ENCODE measurements at regions not wholly inside any gene's neighbourhood (a gene's known extent, or its start where the extent isn't known, plus 50 kb on each side); places are given as distances from the start of the nearest gene placed in this dataset.
A peak's percentile ranks its signal among the peaks of the same experiment; 100 is the strongest.

- Histone ChIP-seq H3K9me3 (ENCODE audit: low read depth, low read length, poor library complexity, severe bottlenecking) (no peaks in the 10 kb centered on the region), H3K4me1 (ENCODE audit: insufficient read depth, low read length, poor library complexity, severe bottlenecking) (peaks cover 14% of the 10 kb centered on the region), H3K36me3 (ENCODE audit: insufficient read depth, low read length, poor library complexity, severe bottlenecking) (no peaks in the 10 kb centered on the region), H3K27me3 (replicated peaks; ENCODE audit: insufficient read depth, low read depth, low read length, poor library complexity) (no peaks in the 10 kb centered on the region), H3K4me3 (ENCODE audit: low read depth, low read length, poor library complexity, severe bottlenecking) (no peak overlapping the region), H3K27ac (ENCODE audit: low read depth, low read length, poor library complexity, severe bottlenecking) (no peak overlapping the region)
- intact Hi-C loops (cut with micrococcal nuclease; ENCODE audit: unreplicated experiment): no loop called here
- ChIA-PET POLR2A (ENCODE audit: low non-redundant PET) (no interaction called here), CTCF (no interaction called here)
- no peak for TF ChIP-seq EZH2 (IDR thresholded peaks at IDR 0.05; ENCODE audit: borderline replicate concordance, low read depth, low read length, poor library complexity, severe bottlenecking)
- TF ChIP-seq CTCF (conservative IDR thresholded peaks at IDR 0.05; ENCODE audit: low read depth, low read length): no peak
- no peak for DNase-seq (ENCODE audit: low spot score)
- no TSS peak for BruUV-seq (replicated peaks)
Measured at GRCh38 chr12:132439333-132439904, 50.5 kb upstream of the FBRSL1 start.

DNA sequence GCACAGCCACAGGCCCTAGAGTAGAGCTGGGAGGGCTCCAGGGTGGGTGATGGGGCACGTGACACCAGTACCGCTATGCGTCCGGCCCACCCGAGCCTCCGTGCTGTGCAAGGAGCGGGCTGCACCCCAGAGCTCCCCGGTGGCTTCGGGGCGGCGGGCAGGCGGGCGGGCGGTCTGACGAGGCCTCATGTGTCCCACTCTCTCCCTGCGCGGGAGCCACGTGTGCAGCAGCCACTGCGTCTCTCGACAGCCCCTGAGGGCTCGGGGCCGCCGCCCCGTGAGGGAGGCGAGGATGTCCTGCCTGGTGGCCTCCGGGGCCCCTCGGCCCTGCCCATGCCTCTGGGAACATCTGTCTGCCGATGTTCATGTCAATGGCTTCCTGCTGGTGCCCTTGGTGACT lies 51.2 kb upstream of the FBRSL1 start:
- no peak for TF ChIP-seq EZH2 (IDR thresholded peaks at IDR 0.05; ENCODE audit: borderline replicate concordance, low read depth, low read length, poor library complexity, severe bottlenecking)
- TF ChIP-seq CTCF (conservative IDR thresholded peaks at IDR 0.05; ENCODE audit: low read depth, low read length): no peak
- no peak for DNase-seq (ENCODE audit: low spot score)
- ChIA-PET POLR2A (ENCODE audit: low non-redundant PET) (no interaction called here), CTCF (no interaction called here)
- no peak overlapping the region for H3K27ac ChIP-seq (ENCODE audit: low read depth, low read length, poor library complexity, severe bottlenecking)
- no TSS peak for BruUV-seq (replicated peaks)
- H3K4me3 ChIP-seq (ENCODE audit: low read depth, low read length, poor library complexity, severe bottlenecking): no peak overlapping the region
- H3K9me3 ChIP-seq (ENCODE audit: low read depth, low read length, poor library complexity, severe bottlenecking): no peaks in the 10 kb centered on the region
- no peaks in the 10 kb centered on the region for H3K36me3 ChIP-seq (ENCODE audit: insufficient read depth, low read length, poor library complexity, severe bottlenecking)
- H3K27me3 ChIP-seq (replicated peaks; ENCODE audit: insufficient read depth, low read depth, low read length, poor library complexity): no peaks in the 10 kb centered on the region
- peaks cover 14% of the 10 kb centered on the region for H3K4me1 ChIP-seq (ENCODE audit: insufficient read depth, low read length, poor library complexity, severe bottlenecking)
- intact Hi-C loops (cut with micrococcal nuclease; ENCODE audit: unreplicated experiment): no loop called here

DNA sequence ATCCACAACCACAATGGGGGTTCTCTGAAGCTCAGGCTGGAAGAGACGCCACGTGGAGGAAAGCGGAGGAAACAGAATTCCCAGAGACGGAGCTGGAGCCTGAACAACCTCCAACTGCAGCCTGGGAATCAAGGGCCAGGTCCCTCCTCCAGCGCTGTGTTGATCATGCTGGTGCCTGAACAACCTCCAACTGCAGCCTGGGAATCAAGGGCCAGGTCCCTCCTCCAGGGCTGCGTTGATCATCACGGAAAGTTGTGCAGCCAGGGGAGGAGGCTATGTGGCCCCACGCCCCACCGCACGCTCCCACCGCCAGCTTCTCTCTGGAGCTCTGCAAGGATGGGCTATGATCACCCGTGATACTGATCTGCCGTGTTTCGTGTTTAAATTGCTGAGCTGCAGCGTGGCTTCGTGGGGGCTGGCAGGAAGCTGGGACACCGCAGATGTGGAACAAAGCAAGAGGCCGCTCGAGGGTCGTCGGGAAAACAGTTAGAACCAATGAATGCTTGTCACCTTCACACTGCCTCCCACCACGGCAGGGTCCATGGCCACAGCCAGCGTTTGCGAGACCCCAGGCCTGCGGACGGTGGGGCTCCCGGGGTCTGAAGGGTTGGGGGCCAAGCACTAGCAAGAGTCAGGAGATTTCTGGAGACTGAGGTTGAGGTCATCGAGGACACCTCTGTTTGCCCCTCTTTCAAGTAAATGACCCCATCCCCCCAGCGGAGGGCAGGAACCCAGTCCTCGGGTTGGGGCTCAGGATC lies 51.8 kb upstream of the FBRSL1 start:
- POLR2A ChIA-PET (ENCODE audit: low non-redundant PET): interaction anchor here (0.6 kb wide), 1 partner anchor 448 kb away, joined by 4 read pairs; no protein-coding TSS in a partner anchor
- Histone ChIP-seq H3K27me3 (replicated peaks; ENCODE audit: insufficient read depth, low read depth, low read length, poor library complexity) (no peaks in the 10 kb centered on the region), H3K4me3 (ENCODE audit: low read depth, low read length, poor library complexity, severe bottlenecking) (no peak overlapping the region), H3K9me3 (ENCODE audit: low read depth, low read length, poor library complexity, severe bottlenecking) (no peaks in the 10 kb centered on the region), H3K4me1 (ENCODE audit: insufficient read depth, low read length, poor library complexity, severe bottlenecking) (peaks cover 14% of the 10 kb centered on the region), H3K27ac (ENCODE audit: low read depth, low read length, poor library complexity, severe bottlenecking) (peak overlapping the region; percentile 59), H3K36me3 (ENCODE audit: insufficient read depth, low read length, poor library complexity, severe bottlenecking) (no peaks in the 10 kb centered on the region)
- no peak for TF ChIP-seq EZH2 (IDR thresholded peaks at IDR 0.05; ENCODE audit: borderline replicate concordance, low read depth, low read length, poor library complexity, severe bottlenecking)
- no peak for TF ChIP-seq CTCF (conservative IDR thresholded peaks at IDR 0.05; ENCODE audit: low read depth, low read length)
- CTCF ChIA-PET: no interaction called here
- DNase-seq (ENCODE audit: low spot score): no peak
- intact Hi-C loops (cut with micrococcal nuclease; ENCODE audit: unreplicated experiment): no loop called here
- no TSS peak for BruUV-seq (replicated peaks)
